Heart left ventricle (tissue), 16 donors: ENCODE measurements at regions not wholly inside any gene's neighbourhood (a gene's known extent, or its start where the extent isn't known, plus 50 kb on each side); places are given as distances from the start of the nearest gene placed in this dataset.

ENCODE experiments used
- ATAC-seq, 4 donors: fragments of 200-7000 bp; cut with Tn5 transposase; one replicate each; pipeline ENCODE4 v1.9.1; 2020 to 2022; ENCODE audit warnings: moderate library complexity in 4 of 4, mild to moderate bottlenecking in 3 of 4, moderate number of reproducible peaks in 1 of 4
- DNase-seq, 5 donors: peaks; one replicate each; pipeline ENCODE4 v3.0.0-alpha.2; 2020
- H3K27ac ChIP-seq, 12 donors: fragments of 200-600 bp; sonication (generic) in 4 of 12; one replicate each; pipeline versions ENCODE4 v1.5.0 to v1.8.0; 2016 to 2022; ENCODE audit warnings: mild to moderate bottlenecking in 2 of 12
- H3K27me3 ChIP-seq, 9 donors: fragments of 200-600 bp; sonication (generic) in 2 of 9; one replicate each; pipeline versions ENCODE4 v1.5.1 to v1.8.0; 2016 to 2022; ENCODE audit warnings: mild to moderate bottlenecking in 3 of 9
- H3K36me3 ChIP-seq, 9 donors: fragments of 200-600 bp; sonication (generic) in 2 of 9; one replicate each; pipeline versions ENCODE4 v1.5.0 to v1.8.0; 2018 to 2022; ENCODE audit warnings: mild to moderate bottlenecking in 2 of 9
- H3K4me1 ChIP-seq, 12 donors: fragments of 200-600 bp; sonication (generic) in 4 of 12; one replicate each; pipeline versions ENCODE4 v1.5.0 to v1.8.0; 2016 to 2022; ENCODE audit warnings: mild to moderate bottlenecking in 3 of 12
- H3K4me3 ChIP-seq, 12 donors: fragments of 200-600 bp; sonication (generic) in 4 of 12; one replicate each; pipeline versions ENCODE4 v1.5.0 to v1.8.0; 2017 to 2022; ENCODE audit warnings: mild to moderate bottlenecking in 9 of 12, moderate library complexity in 4 of 12
- H3K9me3 ChIP-seq, 12 donors: fragments of 200-600 bp; sonication (generic) in 4 of 12; one replicate each; pipeline versions ENCODE4 v1.5.0 to v1.8.0; 2016 to 2022; ENCODE audit warnings: mild to moderate bottlenecking in 1 of 12
- CTCF ChIP-seq, 12 donors: fragments of 200-600 bp; sonication (generic) in 4 of 12; IDR thresholded peaks; one replicate each; pipeline versions ENCODE4 v1.5.0 to v1.8.0; 2018 to 2022; ENCODE audit warnings: antibody characterized with exemption in 12 of 12, mild to moderate bottlenecking in 5 of 12
- POLR2A ChIP-seq, 2 donors: fragments of 450-650 bp; IDR thresholded peaks; one replicate each; pipeline ENCODE4 v1.6.1; 2017; ENCODE audit warnings: antibody characterized with exemption in 2 of 2, mild to moderate bottlenecking in 2 of 2, moderate library complexity in 2 of 2
- WGBS, 4 donors: extraction: QIAGEN DNeasy Blood & Tissue Kit in 2 of 4; methylation state at CpG; one replicate each; pipeline versions ENCODE4 v1.1.5 to v1.1.7; 2013 to 2018; 5-methylcytosine and 5-hydroxymethylcytosine counted together
- intact Hi-C, 10 donors: fragments of 100-400 bp; cut with DNase I; formaldehyde crosslinking; loops; one replicate each; pipeline versions ENCODE4 v1.11.1 to v1.14.2; 2022
- donor health status: ischemic (EF 13 %, LVEDD 7.1; RV severe dilation, severe dysfunction).
- donor health status: healthy with polysubstance abuse.
- donor health status: DM: no; HTN: yes; CAD: no.
- donor health status: DM: no; HTN: no; CAD: no.
- donor health status: ischemic (EF 25% LVEDD 6.9; RV normal size, moderate dysfunction).
- donor health status: ischemic (EF 25% LVEDD 5.7; RV mildly dilated, moderate dysfunction).
- donor health status: healthy.
- donor health status: DM: yes; HTN: yes; CAD: no.
- donor health status: ischemic (EF 35%, LVEDD 5.7; RV mildly dilated, moderate dysfunction).
- donor health status: nonischemic (EF 11% LVEDD 7.7; RV severe dilation, severe dysfunction).
- donor health status: DM: yes; HTN: yes; CAD: no.
- donor health status: PGD.
- donor health status: ischemic (EF 29% LVEDD 5.4; RV normal size, mild dysfunction).
- donor health status: nonischemic (EF 23%, LVEDD 6.1; RV moderate dilation, normal function).

DNA sequence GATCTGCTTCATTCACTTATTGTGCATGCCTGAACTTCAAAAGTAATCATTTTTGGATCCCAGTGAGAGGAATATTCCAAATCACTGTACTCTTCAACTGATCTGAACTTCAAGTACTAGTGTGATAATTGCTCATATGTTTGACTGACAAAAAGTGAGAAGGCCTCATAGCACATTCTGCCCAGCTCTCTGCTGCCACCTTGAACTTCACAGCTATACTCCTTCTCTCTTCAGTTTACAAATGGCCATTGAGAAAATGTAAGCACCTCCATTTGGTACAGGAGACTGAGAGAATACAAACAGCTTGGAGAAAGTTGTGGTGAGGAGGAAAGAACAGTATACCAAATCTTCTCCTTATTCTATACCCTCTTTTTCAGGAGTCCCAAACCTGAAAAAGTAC lies 946.0 kb upstream of the CHAC2 start:
- no peak overlapping the region for H3K27ac ChIP-seq
- DNase-seq = no peak
- intact Hi-C loops = no loop called here
- no peak overlapping the region for H3K4me3 ChIP-seq
- H3K9me3 ChIP-seq = no peaks in the 10 kb centered on the region
- TF ChIP-seq POLR2A (IDR thresholded peaks at IDR 0.05) (no peak), CTCF (IDR thresholded peaks at IDR 0.05) (peak in 1 of 12 donors; percentile 10)
- no peaks in the 10 kb centered on the region for H3K27me3 ChIP-seq
- no peak for ATAC-seq
- no peaks in the 10 kb centered on the region for H3K36me3 ChIP-seq
- no peaks in the 10 kb centered on the region for H3K4me1 ChIP-seq

- TF ChIP-seq POLR2A (IDR thresholded peaks at IDR 0.05) = no peak
- TF ChIP-seq CTCF (IDR thresholded peaks at IDR 0.05) = no peak
- Histone ChIP-seq H3K27ac (no peak overlapping the region), H3K4me1 (no peaks in the 10 kb centered on the region), H3K9me3 (no peaks in the 10 kb centered on the region), H3K36me3 (no peaks in the 10 kb centered on the region), H3K27me3 (no peaks in the 10 kb centered on the region), H3K4me3 (no peak overlapping the region)
- ATAC-seq (no peak), DNase-seq (no peak)
- intact Hi-C loops = loop anchor here in 7 of 10 donors (10.0 kb wide), 3 partner anchors 386 to 896 kb away; no protein-coding TSS in a partner anchor
Measured at GRCh38 chr2:52818958-52819357, 948.6 kb upstream of the CHAC2 start.

DNA sequence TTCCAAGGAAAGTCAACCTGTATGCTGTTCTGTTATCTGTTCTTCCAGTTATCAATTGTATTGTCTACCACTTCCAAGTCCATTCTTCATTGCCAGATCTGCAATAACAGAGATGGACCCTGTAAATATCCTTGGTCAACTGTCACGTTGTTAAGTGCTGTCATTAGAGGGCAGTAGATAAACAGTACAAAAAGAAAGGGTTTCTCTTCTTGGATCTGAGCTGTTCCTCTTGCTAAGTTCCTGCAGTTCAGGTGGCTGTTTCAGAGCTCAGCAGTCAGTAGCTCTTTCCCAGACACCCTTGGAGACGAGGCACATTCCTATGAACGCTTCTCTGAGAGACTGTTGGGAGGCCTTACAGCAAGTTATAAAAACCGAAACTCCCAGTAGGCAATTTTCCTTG lies 957.1 kb upstream of the CHAC2 start:
- ATAC-seq = peak in 3 of 4 donors; percentile 65 to 69 (median 66)
- Histone ChIP-seq H3K9me3 (no peaks in the 10 kb centered on the region), H3K27ac (no peak overlapping the region), H3K27me3 (no peaks in the 10 kb centered on the region), H3K4me3 (no peak overlapping the region), H3K36me3 (no peaks in the 10 kb centered on the region), H3K4me1 (no peaks in the 10 kb centered on the region)
- intact Hi-C loops = loop anchor here in 8 of 10 donors (5.0 to 10.0 kb wide), 4 partner anchors 392 to 904 kb away; no protein-coding TSS in a partner anchor
- DNase-seq = no peak
- peak; percentile 16 to 59 (median 41) for TF ChIP-seq CTCF (IDR thresholded peaks at IDR 0.05)
- no peak for TF ChIP-seq POLR2A (IDR thresholded peaks at IDR 0.05)
- 22 to 26% (median 23%) methylated on average over 4 of the region's 4 CpGs for WGBS, 4 donors

DNA sequence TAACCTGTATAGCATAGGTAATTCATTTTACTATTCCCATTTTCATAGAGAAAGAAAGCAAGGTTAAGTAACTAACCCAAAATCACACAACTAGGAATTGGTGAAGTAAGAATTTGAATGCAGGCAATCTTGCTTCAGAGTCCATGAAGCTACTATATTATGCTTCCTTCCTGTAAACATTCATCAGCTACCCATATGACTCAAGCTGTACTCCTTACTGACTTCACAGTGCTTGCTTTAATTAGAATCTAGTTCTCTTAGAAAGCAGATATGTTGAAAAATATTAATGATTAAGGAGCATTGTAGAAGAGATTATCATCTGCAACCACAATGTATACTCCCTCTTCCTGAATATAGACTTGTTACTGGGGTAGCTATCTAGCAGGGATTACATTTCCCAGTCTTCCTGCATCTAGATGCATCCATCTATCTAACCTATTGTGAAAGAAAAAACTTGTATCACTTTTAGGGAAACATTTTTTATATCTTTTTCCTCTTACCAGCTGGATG lies 961.6 kb upstream of the CHAC2 start:
- TF ChIP-seq POLR2A (IDR thresholded peaks at IDR 0.05) = no peak
- TF ChIP-seq CTCF (IDR thresholded peaks at IDR 0.05) = no peak
- intact Hi-C loops = no loop called here
- ATAC-seq (no peak), DNase-seq (no peak)
- H3K36me3 ChIP-seq = no peaks in the 10 kb centered on the region
- no peak overlapping the region for H3K27ac ChIP-seq
- H3K9me3 ChIP-seq = peaks cover 0 to 24% (median 5%) of the 10 kb centered on the region in 12 donors
- no peaks in the 10 kb centered on the region for H3K4me1 ChIP-seq
- H3K27me3 ChIP-seq = no peaks in the 10 kb centered on the region
- H3K4me3 ChIP-seq = no peak overlapping the region
